ENCODE measurements at regions not wholly inside any gene's neighbourhood (a gene's known extent, or its start where the extent isn't known, plus 50 kb on each side); places are given as distances from the start of the nearest gene placed in this dataset.

DNA sequence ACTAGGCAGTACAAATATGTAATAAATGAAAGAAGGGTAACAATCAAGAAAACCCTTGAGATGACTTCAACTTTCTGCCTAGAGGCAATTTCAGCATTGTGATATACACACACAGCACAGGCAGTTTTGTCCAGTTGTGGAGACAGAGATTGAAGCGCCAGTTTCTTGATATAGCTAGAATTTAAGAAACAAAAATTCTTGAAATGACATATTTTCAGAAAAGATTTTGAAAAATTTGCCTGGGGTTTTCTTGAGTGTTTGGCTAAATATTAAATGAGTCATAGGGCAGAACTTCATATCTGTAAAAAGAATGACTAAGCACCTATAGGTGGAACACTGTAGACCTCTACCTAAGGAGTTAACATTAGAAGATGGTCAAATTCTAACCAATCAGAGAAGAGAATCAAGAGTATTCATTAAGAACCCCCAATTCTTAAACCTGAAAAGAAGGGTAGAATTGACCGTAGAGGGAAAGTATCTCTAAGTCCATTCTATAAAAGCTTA is 1266.8 kb upstream of the TMEFF2 start:
- no peak for TF ChIP-seq EZH2 (IDR thresholded peaks at IDR 0.05)
- TF ChIP-seq POLR2A (IDR thresholded peaks at IDR 0.05; ENCODE audit: borderline replicate concordance, extremely low read depth, insufficient read depth, insufficient read length): no peak
- TF ChIP-seq, protein P1, sequence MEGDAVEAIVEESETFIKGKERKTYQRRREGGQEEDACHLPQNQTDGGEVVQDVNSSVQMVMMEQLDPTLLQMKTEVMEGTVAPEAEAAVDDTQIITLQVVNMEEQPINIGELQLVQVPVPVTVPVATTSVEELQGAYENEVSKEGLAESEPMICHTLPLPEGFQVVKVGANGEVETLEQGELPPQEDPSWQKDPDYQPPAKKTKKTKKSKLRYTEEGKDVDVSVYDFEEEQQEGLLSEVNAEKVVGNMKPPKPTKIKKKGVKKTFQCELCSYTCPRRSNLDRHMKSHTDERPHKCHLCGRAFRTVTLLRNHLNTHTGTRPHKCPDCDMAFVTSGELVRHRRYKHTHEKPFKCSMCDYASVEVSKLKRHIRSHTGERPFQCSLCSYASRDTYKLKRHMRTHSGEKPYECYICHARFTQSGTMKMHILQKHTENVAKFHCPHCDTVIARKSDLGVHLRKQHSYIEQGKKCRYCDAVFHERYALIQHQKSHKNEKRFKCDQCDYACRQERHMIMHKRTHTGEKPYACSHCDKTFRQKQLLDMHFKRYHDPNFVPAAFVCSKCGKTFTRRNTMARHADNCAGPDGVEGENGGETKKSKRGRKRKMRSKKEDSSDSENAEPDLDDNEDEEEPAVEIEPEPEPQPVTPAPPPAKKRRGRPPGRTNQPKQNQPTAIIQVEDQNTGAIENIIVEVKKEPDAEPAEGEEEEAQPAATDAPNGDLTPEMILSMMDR (IDR thresholded peaks at IDR 0.05 in 2 of 3, conservative IDR thresholded peaks at IDR 0.05 in 1 of 3; ENCODE audit: borderline replicate concordance in 1 of 3, insufficient read depth in 1 of 3, low read depth in 2 of 3, low read length in 2 of 3): no peak
- no peak for TF ChIP-seq JUND (IDR thresholded peaks at IDR 0.05)
- no peak for TF ChIP-seq SP1 (IDR thresholded peaks at IDR 0.05; ENCODE audit: low read depth)
- TF ChIP-seq SIN3A (IDR thresholded peaks at IDR 0.05; ENCODE audit: low read depth): no peak

Data from HCT116 (cell line).